HT-29 (cell line): ENCODE measurements at regions not wholly inside any gene's neighbourhood (a gene's known extent, or its start where the extent isn't known, plus 50 kb on each side); places are given as distances from the start of the nearest gene placed in this dataset.

Experiments used
- DNase-seq: peaks from one replicate; pipeline ENCODE4 v3.0.0-alpha.2; 2015; ENCODE audit warnings: low spot score

DNA sequence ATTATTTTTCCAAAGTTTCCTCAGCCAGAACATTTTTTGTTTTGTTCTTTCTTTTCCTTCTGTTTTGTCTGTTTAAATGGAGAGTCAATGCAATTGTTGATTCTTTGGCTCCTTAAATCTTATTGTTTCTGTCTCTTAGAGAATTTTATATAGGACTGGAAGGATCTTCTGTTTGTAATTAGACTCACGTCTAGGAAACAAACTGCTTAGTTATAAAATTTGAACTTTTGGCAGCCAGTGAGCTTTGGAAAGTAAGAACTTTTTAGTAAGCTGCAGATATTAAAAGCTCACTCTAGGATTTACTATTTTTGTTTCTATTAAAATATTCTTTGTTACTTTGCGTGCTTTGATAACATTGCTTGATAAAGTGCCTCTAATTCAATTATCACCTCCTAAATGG, 109.8 kb upstream of the HNRNPU start:
- no peak for DNase-seq

- peak; percentile 7 for DNase-seq
These were observed 107.3 kb upstream of the HNRNPU start for GRCh38 chr1:244971552-244972216.

DNA sequence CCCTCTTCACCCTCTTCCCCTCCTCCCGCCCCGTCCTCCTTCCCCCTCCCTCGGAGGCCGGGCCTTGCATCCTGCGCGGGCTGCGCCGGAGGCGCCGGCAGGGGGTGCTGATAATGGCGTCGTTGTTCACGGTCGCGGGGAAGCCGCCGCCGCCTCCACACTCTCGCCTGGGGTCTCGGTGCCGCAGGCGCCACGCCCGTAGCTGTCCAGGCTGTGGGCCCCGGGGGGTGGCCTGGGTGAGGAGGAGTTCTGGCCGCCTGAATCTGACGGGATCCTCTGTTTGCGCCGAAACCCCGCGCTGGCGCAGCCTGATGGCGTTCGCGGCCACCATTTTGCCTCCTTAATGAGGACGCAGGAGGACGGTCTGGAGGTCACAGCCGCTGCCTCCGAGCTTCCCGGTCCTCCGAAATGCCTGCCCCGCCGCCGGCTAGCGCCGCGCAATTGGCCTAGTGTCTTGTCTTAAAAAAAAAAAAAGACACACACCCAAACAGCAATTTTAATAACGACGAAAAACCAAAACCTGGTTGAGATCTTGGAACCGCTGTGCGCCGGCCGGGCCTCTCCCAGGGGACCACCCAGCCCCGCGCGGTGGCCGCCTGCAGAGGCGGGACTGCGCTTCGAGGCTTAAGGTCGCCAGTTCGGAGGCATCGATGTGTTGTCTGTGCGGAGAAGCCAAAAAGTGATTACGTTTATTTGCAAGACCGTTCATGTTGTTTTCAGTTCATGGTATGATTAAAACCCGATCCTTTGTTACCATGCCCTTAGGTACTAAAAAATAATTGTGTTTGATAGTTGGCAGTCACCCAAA, 106.6 kb upstream of the HNRNPU start:
- peak; percentile 94 for DNase-seq

- DNase-seq = peak; percentile 69
These were observed 105.9 kb upstream of the HNRNPU start for GRCh38 chr1:244970236-244970743.

DNA sequence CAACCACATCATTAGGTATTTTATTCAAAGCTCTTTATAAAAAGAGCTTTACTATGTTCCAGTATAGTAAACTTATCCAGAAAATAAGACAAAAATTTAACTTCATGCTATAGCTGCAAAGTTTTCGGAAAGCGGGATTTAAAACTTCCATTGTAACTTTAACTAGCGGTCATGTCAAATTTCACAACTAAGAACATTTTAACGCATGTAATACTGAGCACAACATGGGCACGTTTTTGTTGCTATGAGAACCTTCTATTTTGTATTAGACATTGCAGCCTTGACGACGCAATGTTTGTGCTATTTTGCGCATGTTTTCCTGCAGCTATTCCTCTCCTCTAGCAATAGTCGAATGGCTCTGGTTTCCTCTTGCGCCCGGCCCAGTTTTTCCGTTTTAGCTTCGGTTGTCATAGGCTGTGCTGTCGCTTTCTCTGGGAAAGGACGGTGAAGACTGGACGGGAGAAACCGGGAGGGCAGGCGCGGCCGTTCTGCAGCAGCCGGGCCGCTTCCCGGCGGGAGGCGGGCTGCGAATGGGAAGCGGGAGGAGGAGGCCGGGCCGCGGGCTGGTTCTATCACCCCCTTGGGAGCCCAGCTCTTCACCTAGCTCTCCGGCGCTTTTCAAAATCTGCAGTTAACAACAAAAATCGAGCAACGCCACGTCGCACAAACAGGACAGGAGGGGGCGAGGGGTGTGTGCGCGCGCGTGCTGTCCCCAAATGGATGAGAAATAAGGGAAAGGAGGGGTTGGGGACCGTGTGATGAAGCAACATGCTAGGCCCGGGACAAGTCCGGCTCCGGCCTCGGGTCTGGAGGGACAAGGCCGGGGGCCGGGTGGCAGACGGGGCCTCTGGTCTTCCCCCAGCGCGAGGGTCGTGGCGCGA, 105.3 kb upstream of the HNRNPU start:
- DNase-seq = peak; percentile 88

DNA sequence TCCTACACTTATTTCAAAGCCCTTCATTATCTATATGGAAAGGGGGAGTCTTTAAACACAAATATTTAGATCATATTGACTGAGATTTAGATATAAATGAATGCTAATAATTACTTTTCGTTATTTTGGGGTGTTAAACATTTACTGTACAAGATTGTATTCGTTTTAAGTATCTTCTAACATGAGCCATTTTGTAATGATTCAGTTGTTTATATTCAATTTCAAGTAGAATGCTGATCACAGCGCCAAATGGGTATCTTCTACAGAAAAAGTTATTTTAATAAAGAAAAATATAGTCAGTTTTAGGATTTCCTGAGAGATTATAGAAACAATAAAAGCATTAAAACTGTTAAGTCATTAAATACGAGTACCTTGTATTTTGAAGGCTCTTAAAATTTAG, 104.5 kb upstream of the HNRNPU start:
- DNase-seq = no peak

DNA sequence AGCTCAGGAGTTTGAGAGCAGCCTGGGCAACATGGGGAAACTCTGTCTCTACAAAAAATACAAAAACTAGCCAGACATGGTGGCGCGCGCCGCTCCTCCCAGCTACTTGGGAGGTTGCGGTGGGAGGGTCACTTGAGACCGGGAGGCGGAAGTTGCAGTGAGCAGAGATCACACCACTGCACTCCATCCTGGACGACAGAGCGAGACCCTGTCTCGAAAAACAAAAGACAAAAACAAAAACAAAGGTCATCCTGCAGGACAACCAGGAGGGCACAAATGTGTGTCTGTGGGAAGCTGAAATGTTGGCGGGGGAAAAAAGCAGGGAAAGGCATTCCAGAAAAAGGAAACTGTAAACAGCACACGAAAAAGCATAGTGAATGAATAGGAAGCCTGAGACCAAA, 104.1 kb upstream of the HNRNPU start:
- DNase-seq = no peak

GRCh38 chr1:244967159-244967558, 102.8 kb upstream of the HNRNPU start:
- DNase-seq = no peak

- DNase-seq = no peak
These were observed 101.1 kb upstream of the HNRNPU start for GRCh38 chr1:244965185-244966030.

DNA sequence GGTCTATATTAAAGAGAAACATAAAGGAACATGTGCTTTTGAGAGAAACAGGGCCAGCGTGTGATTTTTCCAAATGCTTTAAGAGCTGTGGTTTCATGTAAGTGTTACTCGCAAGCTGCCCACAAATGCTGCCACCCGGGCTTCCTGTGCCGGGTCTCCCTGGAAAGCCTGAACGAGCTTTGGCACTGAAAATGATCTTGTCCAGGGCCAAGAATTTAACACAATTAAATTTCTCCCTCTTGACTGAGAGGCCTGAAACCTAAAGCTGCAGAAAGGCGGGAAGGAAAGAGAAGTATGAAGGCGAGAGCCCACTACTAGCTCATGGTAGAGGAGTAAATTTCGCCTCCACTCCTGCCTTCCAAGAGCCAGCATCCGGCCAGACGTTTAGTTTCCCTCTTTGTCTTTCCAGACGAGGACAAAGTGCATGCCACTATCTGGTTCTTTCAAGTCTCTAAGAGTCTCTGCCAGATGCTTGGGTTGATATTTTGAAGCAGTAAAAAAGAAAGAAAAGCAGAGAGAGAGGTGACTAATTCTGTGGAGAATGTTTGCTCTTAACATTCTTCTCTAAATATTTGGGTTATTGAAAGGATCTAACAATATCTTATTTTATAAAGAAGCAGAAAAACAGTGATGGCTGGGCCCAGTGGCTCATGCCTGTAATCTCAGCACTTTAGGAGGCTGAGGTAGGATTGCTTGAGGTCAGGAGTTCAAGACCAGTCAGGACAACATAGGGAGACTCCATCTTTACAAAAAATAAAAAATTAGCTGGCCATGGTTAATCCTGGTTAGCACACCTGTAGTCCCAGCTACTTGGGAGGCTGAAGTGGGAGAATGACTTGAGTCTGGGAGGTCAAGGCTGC, 100.0 kb upstream of the HNRNPU start:
- peak; percentile 84 for DNase-seq

GRCh38 chr1:244963231-244963826, 99.0 kb upstream of the HNRNPU start:
- no peak for DNase-seq

DNA sequence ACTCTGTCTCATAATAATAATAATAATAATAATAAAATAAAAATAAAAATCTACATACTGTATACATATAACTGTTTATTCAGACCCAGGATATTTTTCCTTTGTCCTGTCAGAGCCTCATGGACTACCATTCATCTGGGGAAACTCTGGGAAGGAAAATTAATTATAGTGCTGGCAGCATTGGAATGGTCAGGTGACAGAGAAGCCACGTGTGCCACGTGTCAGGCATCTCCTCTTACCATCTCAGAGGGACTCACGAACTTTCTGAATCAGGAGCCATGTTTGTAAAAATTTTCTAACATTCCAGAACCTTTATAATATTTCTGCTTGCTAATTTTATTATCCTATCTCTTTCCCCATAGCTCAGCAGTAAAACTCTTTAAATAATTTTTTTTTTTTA, 97.8 kb upstream of the HNRNPU start:
- DNase-seq = no peak

GRCh38 chr1:244960904-244961303, 96.6 kb upstream of the HNRNPU start:
- no peak for DNase-seq

- DNase-seq = no peak
These were observed 94.2 kb upstream of the HNRNPU start for GRCh38 chr1:244958593-244958992.

- DNase-seq = no peak
These were observed 93.2 kb upstream of the HNRNPU start for GRCh38 chr1:244957525-244957924.

DNA sequence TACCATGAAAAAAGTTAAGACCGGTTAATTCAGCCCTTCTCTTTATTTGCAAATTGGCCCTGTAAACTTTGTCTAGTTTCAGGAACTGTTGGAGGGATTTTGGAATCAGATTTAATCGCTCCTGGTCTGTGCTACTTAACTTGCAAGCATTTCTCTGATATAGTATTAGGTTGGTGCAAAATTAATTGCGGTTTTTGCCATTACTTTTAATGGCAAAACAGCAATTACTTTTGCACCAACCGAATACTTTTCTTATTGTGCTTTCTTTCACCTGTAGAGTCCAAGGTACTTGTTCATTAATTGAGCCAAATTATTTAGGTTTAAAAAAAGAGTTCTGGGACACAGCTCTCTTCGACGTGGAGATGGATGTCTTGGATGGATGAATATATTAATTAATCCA, 92.8 kb upstream of the HNRNPU start:
- no peak for DNase-seq

DNA sequence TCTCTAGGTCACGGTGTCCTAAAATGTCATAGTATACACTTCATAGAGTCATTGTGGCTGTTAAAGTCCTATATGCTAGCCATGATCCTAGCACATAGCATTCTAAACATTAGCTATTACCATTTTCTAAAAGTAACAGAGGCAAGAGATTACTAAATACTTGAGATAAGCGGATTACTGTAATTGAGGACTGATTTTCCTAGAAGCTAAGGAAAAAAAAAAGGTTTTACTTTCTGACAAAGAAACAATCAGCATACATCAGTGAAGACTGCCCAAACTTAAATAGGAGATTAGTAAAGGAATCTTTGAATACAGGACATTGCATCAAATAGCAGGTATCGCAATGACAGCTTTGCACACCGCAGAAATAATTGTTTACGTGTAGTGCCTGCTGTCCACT, 91.3 kb upstream of the HNRNPU start:
- no peak for DNase-seq

DNA sequence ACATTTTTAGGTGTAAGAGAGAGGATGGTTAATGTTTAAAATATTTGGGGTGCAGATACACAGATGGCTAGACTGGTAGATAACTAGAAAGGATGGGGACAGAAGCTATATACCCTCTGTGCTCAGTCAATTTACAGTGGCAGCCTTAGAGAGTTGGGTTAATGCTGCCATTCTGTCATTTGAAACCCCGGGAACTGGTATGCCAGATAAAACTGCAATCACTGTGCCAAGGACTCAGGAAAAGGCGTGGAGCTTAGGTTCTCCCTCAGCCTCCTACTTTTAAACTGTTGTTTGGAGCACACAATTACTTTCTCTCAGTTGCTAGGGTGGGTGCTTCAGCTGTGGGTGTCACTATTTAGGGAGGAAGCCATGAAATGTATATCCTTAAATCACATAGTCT, 90.0 kb upstream of the HNRNPU start:
- no peak for DNase-seq

- no peak for DNase-seq
These were observed 89.6 kb upstream of the HNRNPU start for GRCh38 chr1:244953901-244954300.

- DNase-seq = peak; percentile 85
These were observed 88.6 kb upstream of the HNRNPU start for GRCh38 chr1:244952940-244953339.
